ENCODE measurements at regions not wholly inside any gene's neighbourhood (a gene's known extent, or its start where the extent isn't known, plus 50 kb on each side); places are given as distances from the start of the nearest gene placed in this dataset.

- no peak overlapping the region for H3K4me3 ChIP-seq (ENCODE audit: control insufficient read depth, low read depth, low read length)
- TF ChIP-seq CTCF (IDR thresholded peaks at IDR 0.05; ENCODE audit: control insufficient read depth, insufficient read depth, low read depth, low read length, missing control alignments), result no peak
- no peak for DNase-seq (ENCODE audit: low read depth)
These were observed 99.2 kb downstream of the VEGFA start for GRCh38 chr6:43869079-43869710.

- H3K4me3 ChIP-seq (ENCODE audit: control insufficient read depth, low read depth, low read length), result no peak overlapping the region
- no peak for DNase-seq (ENCODE audit: low read depth)
- no peak for TF ChIP-seq CTCF (IDR thresholded peaks at IDR 0.05; ENCODE audit: control insufficient read depth, insufficient read depth, low read depth, low read length, missing control alignments)
These were observed 98.5 kb downstream of the VEGFA start for GRCh38 chr6:43868467-43868866.

- DNase-seq (ENCODE audit: low read depth), result no peak
- TF ChIP-seq CTCF (IDR thresholded peaks at IDR 0.05; ENCODE audit: control insufficient read depth, insufficient read depth, low read depth, low read length, missing control alignments), result no peak
- H3K4me3 ChIP-seq (ENCODE audit: control insufficient read depth, low read depth, low read length), result no peak overlapping the region
These were observed 98.0 kb downstream of the VEGFA start for GRCh38 chr6:43867996-43868395.

- no peak for DNase-seq (ENCODE audit: low read depth)
- no peak for TF ChIP-seq CTCF (IDR thresholded peaks at IDR 0.05; ENCODE audit: control insufficient read depth, insufficient read depth, low read depth, low read length, missing control alignments)
- H3K4me3 ChIP-seq (ENCODE audit: control insufficient read depth, low read depth, low read length), result no peak overlapping the region
These were observed 97.2 kb downstream of the VEGFA start for GRCh38 chr6:43867246-43867645.

- no peak overlapping the region for H3K4me3 ChIP-seq (ENCODE audit: control insufficient read depth, low read depth, low read length)
- DNase-seq (ENCODE audit: low read depth), result no peak
- TF ChIP-seq CTCF (IDR thresholded peaks at IDR 0.05; ENCODE audit: control insufficient read depth, insufficient read depth, low read depth, low read length, missing control alignments), result no peak
These were observed 96.1 kb downstream of the VEGFA start for GRCh38 chr6:43865932-43866645.

GRCh38 chr6:43865086-43865485, 95.1 kb downstream of the VEGFA start:
- TF ChIP-seq CTCF (IDR thresholded peaks at IDR 0.05; ENCODE audit: control insufficient read depth, insufficient read depth, low read depth, low read length, missing control alignments), result no peak
- H3K4me3 ChIP-seq (ENCODE audit: control insufficient read depth, low read depth, low read length), result no peak overlapping the region
- no peak for DNase-seq (ENCODE audit: low read depth)
